ENCODE measurements at regions not wholly inside any gene's neighbourhood (a gene's known extent, or its start where the extent isn't known, plus 50 kb on each side); places are given as distances from the start of the nearest gene placed in this dataset.

DNA sequence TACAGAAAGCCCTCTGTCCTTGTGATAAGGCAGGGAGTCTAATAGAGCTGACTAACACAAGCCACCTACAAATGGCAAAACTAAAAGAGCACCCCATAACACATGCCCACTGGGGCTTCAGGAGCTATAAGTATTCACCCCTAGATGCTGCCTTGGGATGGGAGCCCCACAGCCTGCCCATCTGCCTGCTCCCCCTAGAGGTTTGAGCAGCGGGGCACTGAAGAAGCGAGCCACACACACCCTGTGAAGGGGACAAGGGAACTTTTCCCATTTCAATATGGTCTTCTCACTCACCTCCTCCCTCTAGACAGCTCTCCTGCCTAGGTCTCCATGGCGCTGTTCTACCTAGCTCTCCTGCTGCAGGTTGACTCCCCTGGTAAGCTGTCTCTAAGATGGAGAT lies 261.0 kb downstream of the SHQ1 start:
- Histone ChIP-seq H3K9me3 (replicated peaks; ENCODE audit: insufficient read depth, low read length) (no peaks in the 10 kb centered on the region), H3K79me2 (ENCODE audit: low read length) (no peaks in the 10 kb centered on the region), H3K4me1 (ENCODE audit: low read length) (no peaks in the 10 kb centered on the region), H4K20me1 (ENCODE audit: insufficient read depth, low read length) (no peaks in the 10 kb centered on the region), H3K36me3 (replicated peaks; ENCODE audit: insufficient read depth, low read length) (no peaks in the 10 kb centered on the region), H3K9ac (ENCODE audit: low read length) (no peak overlapping the region), H3F3A (ENCODE audit: insufficient read depth, low read length) (no peaks in the 10 kb centered on the region), H3K27me3 (replicated peaks; ENCODE audit: insufficient read depth, low read length) (no peaks in the 10 kb centered on the region), H3K27ac (ENCODE audit: low read length) (no peak overlapping the region), H3K4me3 (ENCODE audit: low read length) (no peak overlapping the region), H2AFZ (ENCODE audit: low read length) (no peak overlapping the region), H3K4me2 (ENCODE audit: low read depth, low read length) (no peak overlapping the region), H3K9me2 (replicated peaks; ENCODE audit: insufficient read depth, low read length) (no peaks in the 10 kb centered on the region)
- TF ChIP-seq CTCF (IDR thresholded peaks at IDR 0.05; ENCODE audit: low read length): no peak
- no peak for TF ChIP-seq EZH2 (optimal IDR thresholded peaks at IDR 0.05; ENCODE audit: low read depth, low read length)
- TF ChIP-seq EZH2phosphoT487 (IDR thresholded peaks at IDR 0.05; ENCODE audit: low read length): no peak
- DNase-seq: no peak

DNA sequence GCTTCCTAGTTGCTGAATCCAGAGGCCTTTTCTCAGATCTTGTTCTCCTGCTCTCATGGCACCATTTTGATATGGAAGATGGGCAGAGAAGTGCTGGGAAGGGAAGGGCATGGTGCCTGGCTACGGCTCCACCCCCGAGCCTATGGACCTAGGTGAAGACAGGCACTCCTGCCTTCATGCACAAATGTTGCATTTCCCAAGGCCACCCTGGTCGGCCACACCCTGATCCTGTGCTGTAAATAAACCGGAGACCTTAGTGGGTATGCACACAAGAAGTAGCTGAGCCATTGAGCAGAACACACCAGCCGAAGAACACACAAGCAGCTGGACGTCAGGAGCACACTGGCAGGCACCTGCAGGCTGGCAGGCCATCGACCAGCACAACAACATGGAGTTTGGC lies 261.6 kb downstream of the SHQ1 start:
- DNase-seq: no peak
- Histone ChIP-seq H3K27ac (ENCODE audit: low read length) (no peak overlapping the region), H3K4me2 (ENCODE audit: low read depth, low read length) (no peak overlapping the region), H3K9ac (ENCODE audit: low read length) (no peak overlapping the region), H2AFZ (ENCODE audit: low read length) (no peak overlapping the region), H3K9me2 (replicated peaks; ENCODE audit: insufficient read depth, low read length) (no peaks in the 10 kb centered on the region), H3K4me3 (ENCODE audit: low read length) (no peak overlapping the region), H4K20me1 (ENCODE audit: insufficient read depth, low read length) (no peaks in the 10 kb centered on the region), H3K9me3 (replicated peaks; ENCODE audit: insufficient read depth, low read length) (no peaks in the 10 kb centered on the region), H3K27me3 (replicated peaks; ENCODE audit: insufficient read depth, low read length) (no peaks in the 10 kb centered on the region), H3K79me2 (ENCODE audit: low read length) (no peaks in the 10 kb centered on the region), H3K36me3 (replicated peaks; ENCODE audit: insufficient read depth, low read length) (no peaks in the 10 kb centered on the region), H3F3A (ENCODE audit: insufficient read depth, low read length) (no peaks in the 10 kb centered on the region), H3K4me1 (ENCODE audit: low read length) (no peaks in the 10 kb centered on the region)
- no peak for TF ChIP-seq CTCF (IDR thresholded peaks at IDR 0.05; ENCODE audit: low read length)
- TF ChIP-seq EZH2phosphoT487 (IDR thresholded peaks at IDR 0.05; ENCODE audit: low read length): no peak
- no peak for TF ChIP-seq EZH2 (optimal IDR thresholded peaks at IDR 0.05; ENCODE audit: low read depth, low read length)

DNA sequence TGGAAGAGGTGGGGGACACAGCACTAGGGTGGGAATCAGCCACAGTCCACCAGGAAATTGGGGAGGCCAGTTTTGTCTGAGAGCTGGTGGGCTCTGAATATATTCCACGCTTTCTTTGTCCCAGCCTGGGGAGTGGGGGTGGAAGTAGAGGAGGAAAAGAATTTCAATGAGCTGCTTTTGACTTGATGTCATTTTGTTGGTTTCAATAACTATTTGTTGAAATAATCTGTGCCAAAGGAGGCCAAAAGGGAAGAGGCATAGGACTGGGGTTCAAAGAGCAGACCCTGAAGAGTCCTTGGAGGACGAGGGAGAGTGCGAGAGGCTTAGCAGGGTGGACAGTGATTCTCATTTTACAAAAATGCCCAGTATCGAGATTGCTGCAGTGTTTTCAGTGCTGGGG lies 262.3 kb downstream of the SHQ1 start:
- Histone ChIP-seq H3K9me3 (replicated peaks; ENCODE audit: insufficient read depth, low read length) (no peaks in the 10 kb centered on the region), H3K4me1 (ENCODE audit: low read length) (no peaks in the 10 kb centered on the region), H3K27ac (ENCODE audit: low read length) (no peak overlapping the region), H3K4me3 (ENCODE audit: low read length) (no peak overlapping the region), H3F3A (ENCODE audit: insufficient read depth, low read length) (no peaks in the 10 kb centered on the region), H3K9me2 (replicated peaks; ENCODE audit: insufficient read depth, low read length) (no peaks in the 10 kb centered on the region), H2AFZ (ENCODE audit: low read length) (no peak overlapping the region), H3K36me3 (replicated peaks; ENCODE audit: insufficient read depth, low read length) (no peaks in the 10 kb centered on the region), H3K27me3 (replicated peaks; ENCODE audit: insufficient read depth, low read length) (no peaks in the 10 kb centered on the region), H4K20me1 (ENCODE audit: insufficient read depth, low read length) (no peaks in the 10 kb centered on the region), H3K4me2 (ENCODE audit: low read depth, low read length) (no peak overlapping the region), H3K9ac (ENCODE audit: low read length) (no peak overlapping the region), H3K79me2 (ENCODE audit: low read length) (no peaks in the 10 kb centered on the region)
- TF ChIP-seq EZH2phosphoT487 (IDR thresholded peaks at IDR 0.05; ENCODE audit: low read length) (no peak), CTCF (IDR thresholded peaks at IDR 0.05; ENCODE audit: low read length) (no peak), EZH2 (optimal IDR thresholded peaks at IDR 0.05; ENCODE audit: low read depth, low read length) (no peak)
- DNase-seq: no peak
